Prostate gland (tissue), 2 donors: ENCODE measurements at regions not wholly inside any gene's neighbourhood (a gene's known extent, or its start where the extent isn't known, plus 50 kb on each side); places are given as distances from the start of the nearest gene placed in this dataset.

Source experiments
- POLR2A ChIP-seq: fragments of 450-650 bp; IDR thresholded peaks from one replicate; pipeline ENCODE4 v1.6.1; 2016; ENCODE audit warnings: antibody characterized with exemption, mild to moderate bottlenecking
- POLR2AphosphoS5 ChIP-seq: sonication (generic); formaldehyde crosslinking; IDR thresholded peaks from one replicate; pipeline ENCODE4 v1.6.1; 2017; ENCODE audit warnings: antibody characterized with exemption
- TF ChIP-seq, protein P1 (sequence below), 4 experiments: fragments of 200-600 bp in 2 of 4; fragments of 450-650 bp in 2 of 4; sonication (generic) in 2 of 4; IDR thresholded peaks; 1 replicate in 3 of 4; 2 replicates in 1 of 4; pipeline ENCODE4 v1.5.1; 2016 to 2019; ENCODE audit warnings: antibody characterized with exemption in 4 of 4, mild to moderate bottlenecking in 2 of 4, moderate library complexity in 2 of 4

DNA sequence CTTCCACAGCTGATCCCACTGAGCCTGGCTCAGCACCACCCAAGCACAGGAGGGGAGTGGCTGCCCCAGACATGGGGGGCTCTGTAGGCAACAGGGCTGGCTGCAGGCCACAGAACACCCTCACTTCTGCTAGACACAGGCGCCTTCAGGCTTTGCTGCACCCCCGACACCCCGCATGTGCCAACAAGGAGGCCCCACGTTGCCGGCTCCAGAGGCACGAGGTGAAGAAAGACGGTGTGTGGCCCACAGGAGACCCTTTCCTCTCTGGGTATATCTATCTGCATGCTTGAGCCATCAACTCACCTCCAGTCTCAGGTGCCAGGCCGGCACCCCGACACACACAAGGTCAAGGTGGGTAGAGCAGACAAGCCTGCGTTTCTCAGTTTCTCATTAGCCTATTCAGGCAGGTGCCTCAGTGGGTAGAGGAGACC lies 158.3 kb downstream of the DLL1 start:
- TF ChIP-seq, protein P1, sequence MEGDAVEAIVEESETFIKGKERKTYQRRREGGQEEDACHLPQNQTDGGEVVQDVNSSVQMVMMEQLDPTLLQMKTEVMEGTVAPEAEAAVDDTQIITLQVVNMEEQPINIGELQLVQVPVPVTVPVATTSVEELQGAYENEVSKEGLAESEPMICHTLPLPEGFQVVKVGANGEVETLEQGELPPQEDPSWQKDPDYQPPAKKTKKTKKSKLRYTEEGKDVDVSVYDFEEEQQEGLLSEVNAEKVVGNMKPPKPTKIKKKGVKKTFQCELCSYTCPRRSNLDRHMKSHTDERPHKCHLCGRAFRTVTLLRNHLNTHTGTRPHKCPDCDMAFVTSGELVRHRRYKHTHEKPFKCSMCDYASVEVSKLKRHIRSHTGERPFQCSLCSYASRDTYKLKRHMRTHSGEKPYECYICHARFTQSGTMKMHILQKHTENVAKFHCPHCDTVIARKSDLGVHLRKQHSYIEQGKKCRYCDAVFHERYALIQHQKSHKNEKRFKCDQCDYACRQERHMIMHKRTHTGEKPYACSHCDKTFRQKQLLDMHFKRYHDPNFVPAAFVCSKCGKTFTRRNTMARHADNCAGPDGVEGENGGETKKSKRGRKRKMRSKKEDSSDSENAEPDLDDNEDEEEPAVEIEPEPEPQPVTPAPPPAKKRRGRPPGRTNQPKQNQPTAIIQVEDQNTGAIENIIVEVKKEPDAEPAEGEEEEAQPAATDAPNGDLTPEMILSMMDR (IDR thresholded peaks at IDR 0.05), result no peak
- TF ChIP-seq POLR2AphosphoS5, result no peak
- TF ChIP-seq POLR2A, result no peak
